Neural cell (in vitro differentiated cells): ENCODE measurements at regions not wholly inside any gene's neighbourhood (a gene's known extent, or its start where the extent isn't known, plus 50 kb on each side); places are given as distances from the start of the nearest gene placed in this dataset.
"Not testable (repeated sequence)": the region's sequence is repeated elsewhere in the genome, so short reads cannot be mapped to it uniquely, and the experiment has no call there.

Source experiments
- H2AFZ ChIP-seq: fragments of 200-600, 300-800 bp; sonication (generic), shearing (Covaris generic); 2 replicates; pipeline ENCODE4 v1.6.0; 2014; ENCODE audit warnings: low read depth, mild to moderate bottlenecking, antibody characterized with exemption, low read length, moderate library complexity
- H3F3A ChIP-seq: fragments of 200-600 bp; shearing (Covaris generic); 2 replicates; pipeline ENCODE4 v1.6.1; 2016; ENCODE audit warnings: mild to moderate bottlenecking, moderate library complexity, mixed read lengths, antibody characterized with exemption, low read length; ENCODE audit not compliant: insufficient read depth, poor library complexity, severe bottlenecking
- H3K27ac ChIP-seq: fragments of 200-600, 300-800 bp; sonication (generic), shearing (Covaris generic); 2 replicates; pipeline ENCODE4 v1.5.1; 2014; ENCODE audit warnings: mild to moderate bottlenecking, low read length, moderate library complexity
- H3K27me3 ChIP-seq: fragments of 300-800, 200-600 bp; sonication (generic), shearing (Covaris generic); 2 replicates; pipeline ENCODE4 v1.6.0; 2014; ENCODE audit warnings: mild to moderate bottlenecking, low read depth, low read length, moderate library complexity; ENCODE audit not compliant: insufficient read depth
- H3K36me3 ChIP-seq: fragments of 300-800, 200-600 bp; sonication (generic), shearing (Covaris generic); 2 replicates; pipeline ENCODE4 v1.5.1; 2014; ENCODE audit warnings: mild to moderate bottlenecking, antibody characterized with exemption, low read length, moderate library complexity; ENCODE audit not compliant: insufficient read depth
- H3K4me2 ChIP-seq: fragments of 300-800, 200-600 bp; sonication (generic), shearing (Covaris generic); 2 replicates; pipeline ENCODE4 v1.6.0; 2014; ENCODE audit warnings: mild to moderate bottlenecking, low read length
- H3K4me3 ChIP-seq: fragments of 300-800, 200-600 bp; sonication (generic), shearing (Covaris generic); 2 replicates; pipeline ENCODE4 v1.5.1; 2014; ENCODE audit warnings: mild to moderate bottlenecking, low read length, moderate library complexity
- H3K79me2 ChIP-seq: fragments of 200-600 bp; shearing (Covaris generic); replicated peaks from 2 replicates; pipeline ENCODE4 v1.6.0; 2014; ENCODE audit warnings: mild to moderate bottlenecking, low read length, moderate library complexity; ENCODE audit not compliant: insufficient read depth
- H3K9ac ChIP-seq: fragments of 300-800, 200-600 bp; sonication (generic), shearing (Covaris generic); 2 replicates; pipeline ENCODE4 v1.6.1; 2016; ENCODE audit warnings: mild to moderate bottlenecking, low read length, mixed read lengths
- H3K9me2 ChIP-seq: fragments of 200-600 bp; shearing (Covaris generic); 2 replicates; pipeline ENCODE4 v1.6.1; 2016; ENCODE audit warnings: mild to moderate bottlenecking, low read length, mixed read lengths; ENCODE audit not compliant: insufficient read depth
- H3K9me3 ChIP-seq: fragments of 200-600, 300-800 bp; sonication (generic), shearing (Covaris generic); 2 replicates; pipeline ENCODE4 v1.6.1; 2016; ENCODE audit warnings: mild to moderate bottlenecking, mixed run types, low read length, moderate library complexity, mixed read lengths
- H4K20me1 ChIP-seq: fragments of 200-600 bp; shearing (Covaris generic); 2 replicates; pipeline ENCODE4 v1.6.1; 2016; ENCODE audit warnings: mild to moderate bottlenecking, mixed run types; ENCODE audit not compliant: insufficient read depth
- CTCF ChIP-seq: fragments of 450-650 bp; IDR thresholded peaks from 2 replicates; pipeline ENCODE4 v1.5.1; 2014; ENCODE audit warnings: antibody characterized with exemption, mild to moderate bottlenecking, moderate library complexity; ENCODE audit not compliant: poor library complexity, severe bottlenecking
- EP300 ChIP-seq: fragments of 450-650 bp; conservative IDR thresholded peaks from 2 replicates; pipeline ENCODE4 v1.6.1; 2014; ENCODE audit warnings: antibody characterized with exemption, mild to moderate bottlenecking, moderate library complexity; ENCODE audit not compliant: poor library complexity, severe bottlenecking
- EZH2 ChIP-seq: fragments of 200-600, 300-800 bp; shearing (Covaris generic), sonication (generic); IDR thresholded peaks from 2 replicates; pipeline ENCODE4 v1.6.1; 2014; ENCODE audit warnings: antibody characterized with exemption, low read length, borderline replicate concordance, mild to moderate bottlenecking; ENCODE audit not compliant: insufficient read depth, poor library complexity, severe bottlenecking
- MXI1 ChIP-seq: fragments of 450-650 bp; conservative IDR thresholded peaks from 2 replicates; pipeline ENCODE4 v1.6.1; 2014; ENCODE audit warnings: antibody characterized with exemption, mild to moderate bottlenecking; ENCODE audit not compliant: poor library complexity, severe bottlenecking
- POLR2AphosphoS5 ChIP-seq: IDR thresholded peaks from 2 replicates; pipeline ENCODE4 v1.6.1; 2012
- RAD21 ChIP-seq: fragments of 450-650 bp; conservative IDR thresholded peaks from 2 replicates; pipeline ENCODE4 v1.6.1; 2014; ENCODE audit warnings: antibody characterized with exemption, mild to moderate bottlenecking, moderate library complexity
- SMC3 ChIP-seq: fragments of 450-650 bp; conservative IDR thresholded peaks from 2 replicates; pipeline ENCODE4 v1.6.1; 2014; ENCODE audit warnings: antibody characterized with exemption, mild to moderate bottlenecking, moderate library complexity; ENCODE audit not compliant: poor library complexity
- TAF1 ChIP-seq: IDR thresholded peaks from 2 replicates; pipeline ENCODE4 v1.6.1; 2012; ENCODE audit warnings: low read depth
- TF ChIP-seq, protein P1 (sequence below): IDR thresholded peaks from 2 replicates; pipeline ENCODE4 v1.6.1; 2012; ENCODE audit warnings: borderline replicate concordance

- Histone ChIP-seq H3K27ac (no peak overlapping the region), H2AFZ (no peak overlapping the region), H3K36me3 (no peaks in the 10 kb centered on the region), H3K9ac (no peak overlapping the region), H3F3A (no peaks in the 10 kb centered on the region), H3K4me2 (no peak overlapping the region), H3K9me3 (no peaks in the 10 kb centered on the region), H3K9me2 (no peaks in the 10 kb centered on the region), H3K27me3 (no peaks in the 10 kb centered on the region), H4K20me1 (no peaks in the 10 kb centered on the region), H3K4me3 (no peak overlapping the region), H3K79me2 (no peaks in the 10 kb centered on the region)
- no peak for TF ChIP-seq EP300
- no peak for TF ChIP-seq TAF1
These were observed 547.8 kb downstream of the FRK start for GRCh38 chr6:115512923-115513322.

- H2AFZ ChIP-seq, result no peak overlapping the region
- no peak overlapping the region for H3K27ac ChIP-seq
These were observed 548.9 kb downstream of the FRK start for GRCh38 chr6:115511771-115512170.

DNA sequence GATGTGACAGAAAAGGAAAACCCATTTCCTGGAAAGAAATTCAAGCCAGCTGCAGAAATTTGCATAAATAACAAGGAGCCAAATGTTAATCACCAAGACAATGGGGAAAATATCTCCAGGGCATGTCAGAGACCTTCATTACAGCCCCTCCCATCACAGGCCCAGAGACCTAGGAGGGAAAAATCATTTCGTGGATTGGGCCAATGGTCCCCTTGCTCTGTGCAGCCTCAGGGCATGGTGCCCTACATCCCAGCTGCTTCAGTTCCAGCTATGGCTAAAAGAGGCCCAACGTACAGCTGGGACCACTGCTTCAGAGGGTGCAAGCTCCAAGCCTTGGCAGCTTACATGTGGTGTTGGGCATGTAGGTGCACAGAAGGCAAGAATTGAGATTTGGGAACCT lies 558.3 kb downstream of the FRK start:
- not testable (repeated sequence) for H3K27me3 ChIP-seq, H3K4me2 ChIP-seq, H3K4me3 ChIP-seq, H3K9me2 ChIP-seq, H3K9me3 ChIP-seq, H3K9ac ChIP-seq, H2AFZ ChIP-seq, H4K20me1 ChIP-seq, H3K27ac ChIP-seq, H3K36me3 ChIP-seq, H3F3A ChIP-seq, H3K79me2 ChIP-seq

More at GRCh38 chr6:115511771-115512170, 548.9 kb downstream of the FRK start:
- Histone ChIP-seq H4K20me1 (no peaks in the 10 kb centered on the region), H3K9me2 (no peaks in the 10 kb centered on the region), H3K79me2 (no peaks in the 10 kb centered on the region), H3K36me3 (no peaks in the 10 kb centered on the region), H3K9ac (no peak overlapping the region), H3K27me3 (no peaks in the 10 kb centered on the region), H3F3A (no peaks in the 10 kb centered on the region), H3K9me3 (no peaks in the 10 kb centered on the region), H3K4me2 (no peak overlapping the region), H3K4me3 (no peak overlapping the region)
- TF ChIP-seq, protein P1, sequence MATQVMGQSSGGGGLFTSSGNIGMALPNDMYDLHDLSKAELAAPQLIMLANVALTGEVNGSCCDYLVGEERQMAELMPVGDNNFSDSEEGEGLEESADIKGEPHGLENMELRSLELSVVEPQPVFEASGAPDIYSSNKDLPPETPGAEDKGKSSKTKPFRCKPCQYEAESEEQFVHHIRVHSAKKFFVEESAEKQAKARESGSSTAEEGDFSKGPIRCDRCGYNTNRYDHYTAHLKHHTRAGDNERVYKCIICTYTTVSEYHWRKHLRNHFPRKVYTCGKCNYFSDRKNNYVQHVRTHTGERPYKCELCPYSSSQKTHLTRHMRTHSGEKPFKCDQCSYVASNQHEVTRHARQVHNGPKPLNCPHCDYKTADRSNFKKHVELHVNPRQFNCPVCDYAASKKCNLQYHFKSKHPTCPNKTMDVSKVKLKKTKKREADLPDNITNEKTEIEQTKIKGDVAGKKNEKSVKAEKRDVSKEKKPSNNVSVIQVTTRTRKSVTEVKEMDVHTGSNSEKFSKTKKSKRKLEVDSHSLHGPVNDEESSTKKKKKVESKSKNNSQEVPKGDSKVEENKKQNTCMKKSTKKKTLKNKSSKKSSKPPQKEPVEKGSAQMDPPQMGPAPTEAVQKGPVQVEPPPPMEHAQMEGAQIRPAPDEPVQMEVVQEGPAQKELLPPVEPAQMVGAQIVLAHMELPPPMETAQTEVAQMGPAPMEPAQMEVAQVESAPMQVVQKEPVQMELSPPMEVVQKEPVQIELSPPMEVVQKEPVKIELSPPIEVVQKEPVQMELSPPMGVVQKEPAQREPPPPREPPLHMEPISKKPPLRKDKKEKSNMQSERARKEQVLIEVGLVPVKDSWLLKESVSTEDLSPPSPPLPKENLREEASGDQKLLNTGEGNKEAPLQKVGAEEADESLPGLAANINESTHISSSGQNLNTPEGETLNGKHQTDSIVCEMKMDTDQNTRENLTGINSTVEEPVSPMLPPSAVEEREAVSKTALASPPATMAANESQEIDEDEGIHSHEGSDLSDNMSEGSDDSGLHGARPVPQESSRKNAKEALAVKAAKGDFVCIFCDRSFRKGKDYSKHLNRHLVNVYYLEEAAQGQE, result no peak
- TF ChIP-seq CTCF (no peak), POLR2AphosphoS5 (no peak), RAD21 (no peak), MXI1 (no peak), EZH2 (no peak), SMC3 (no peak), EP300 (no peak), TAF1 (no peak)
